ENCODE measurements at regions not wholly inside any gene's neighbourhood (a gene's known extent, or its start where the extent isn't known, plus 50 kb on each side); places are given as distances from the start of the nearest gene placed in this dataset.

- ChIA-PET POLR2A (no interaction called here), CTCF (no interaction called here)
- no peak for TF ChIP-seq CTCF (IDR thresholded peaks at IDR 0.05)
- Mint-ChIP-seq H3K4me1 (ENCODE audit: low read depth) (no peaks in the 10 kb centered on the region), H3K4me3 (no peak overlapping the region), H3K9me3 (peaks cover 5% of the 10 kb centered on the region), H3K27me3 (peaks cover 11% of the 10 kb centered on the region), H3K27ac (no peak overlapping the region), H3K36me3 (ENCODE audit: low read depth) (no peaks in the 10 kb centered on the region)
- ATAC-seq (no peak), DNase-seq (no peak)
- intact Hi-C loops (cut with micrococcal nuclease) = no loop called here
Measured at GRCh38 chr9:88691091-88691490, 156.1 kb downstream of the NXNL2 start.

GRCh38 chr9:88691811-88692210, 156.8 kb downstream of the NXNL2 start:
- intact Hi-C loops (cut with micrococcal nuclease) = no loop called here

GRCh38 chr9:88692827-88693226, 157.8 kb downstream of the NXNL2 start:
- no peak overlapping the region for H3K27ac Mint-ChIP-seq
- TF ChIP-seq CTCF (IDR thresholded peaks at IDR 0.05) = no peak
- ATAC-seq (no peak), DNase-seq (no peak)
- ChIA-PET POLR2A (no interaction called here), CTCF (no interaction called here)
- H3K27me3 Mint-ChIP-seq = peaks cover 11% of the 10 kb centered on the region
- H3K9me3 Mint-ChIP-seq = peaks cover 5% of the 10 kb centered on the region
- intact Hi-C loops (cut with micrococcal nuclease) = no loop called here
- H3K4me3 Mint-ChIP-seq = no peak overlapping the region
- no peaks in the 10 kb centered on the region for H3K36me3 Mint-ChIP-seq (ENCODE audit: low read depth)
- H3K4me1 Mint-ChIP-seq (ENCODE audit: low read depth) = no peaks in the 10 kb centered on the region

More at GRCh38 chr9:88691811-88692210, 156.8 kb downstream of the NXNL2 start:
- ChIA-PET POLR2A (no interaction called here), CTCF (no interaction called here)
- peaks cover 5% of the 10 kb centered on the region for H3K9me3 Mint-ChIP-seq
- no peak for ATAC-seq
- no peak overlapping the region for H3K4me3 Mint-ChIP-seq
- peaks cover 11% of the 10 kb centered on the region for H3K27me3 Mint-ChIP-seq
- no peak for DNase-seq
- H3K4me1 Mint-ChIP-seq (ENCODE audit: low read depth) = no peaks in the 10 kb centered on the region
- H3K36me3 Mint-ChIP-seq (ENCODE audit: low read depth) = no peaks in the 10 kb centered on the region
- no peak overlapping the region for H3K27ac Mint-ChIP-seq
- TF ChIP-seq CTCF (IDR thresholded peaks at IDR 0.05) = no peak

- H3K4me1 Mint-ChIP-seq (ENCODE audit: low read depth) = no peaks in the 10 kb centered on the region
- no peak for DNase-seq
- H3K27ac Mint-ChIP-seq = no peak overlapping the region
- ChIA-PET CTCF (interaction anchor here (0.6 kb wide), 1 partner anchor 597 kb away, joined by 3 read pairs; no protein-coding TSS in a partner anchor), POLR2A (no interaction called here)
- no peaks in the 10 kb centered on the region for H3K36me3 Mint-ChIP-seq (ENCODE audit: low read depth)
- intact Hi-C loops (cut with micrococcal nuclease) = no loop called here
- peaks cover 5% of the 10 kb centered on the region for H3K9me3 Mint-ChIP-seq
- peaks cover 12% of the 10 kb centered on the region for H3K27me3 Mint-ChIP-seq
- no peak overlapping the region for H3K4me3 Mint-ChIP-seq
- no peak for ATAC-seq
- TF ChIP-seq CTCF (IDR thresholded peaks at IDR 0.05) = no peak
Measured at GRCh38 chr9:88694625-88695024, 159.6 kb downstream of the NXNL2 start.

GRCh38 chr9:88696501-88696900, 161.5 kb downstream of the NXNL2 start:
- no peak for TF ChIP-seq CTCF (IDR thresholded peaks at IDR 0.05)
- Mint-ChIP-seq H3K27ac (no peak overlapping the region), H3K4me3 (no peak overlapping the region), H3K4me1 (ENCODE audit: low read depth) (no peaks in the 10 kb centered on the region), H3K27me3 (peaks cover 11% of the 10 kb centered on the region), H3K36me3 (ENCODE audit: low read depth) (no peaks in the 10 kb centered on the region), H3K9me3 (peaks cover 5% of the 10 kb centered on the region)
- ChIA-PET POLR2A (no interaction called here), CTCF (no interaction called here)
- no peak for DNase-seq
- intact Hi-C loops (cut with micrococcal nuclease) = no loop called here
- no peak for ATAC-seq

Data from activated CD8-positive, alpha-beta T cell treated with anti-CD3 and anti-CD28 coated beads for 36 hours (primary cell).